ENCODE measurements at regions not wholly inside any gene's neighbourhood (a gene's known extent, or its start where the extent isn't known, plus 50 kb on each side); places are given as distances from the start of the nearest gene placed in this dataset.

GRCh38 chr7:131057015-131057793, 270.5 kb upstream of the MKLN1 start:
- dilution Hi-C loops (cut with MboI; ENCODE audit: extremely low pct_ligation_motif_present, low sequenced_read_pairs) = no loop called here
- BruUV-seq (replicated peaks) = no TSS peak
- POLR2A ChIA-PET = no interaction called here
- Histone ChIP-seq H3K4me3 (replicated peaks in 1 of 3; ENCODE audit: insufficient read depth in 1 of 3, low read depth in 1 of 3, low read length in 3 of 3) (no peak overlapping the region), H3K27me3 (ENCODE audit: control insufficient read depth in 2 of 2, insufficient read depth in 2 of 2, low read length in 2 of 2) (no peaks in the 10 kb centered on the region), H3K27ac (ENCODE audit: insufficient read depth, low read depth, low read length) (peak overlapping the region; percentile 64), H2AFZ (ENCODE audit: low read depth, low read length) (no peak overlapping the region), H3K9me1 (replicated peaks; ENCODE audit: control insufficient read depth, extremely low read depth, insufficient read depth, low read length) (no peaks in the 10 kb centered on the region), H4K20me1 (replicated peaks; ENCODE audit: control insufficient read depth, extremely low read depth, insufficient read depth, low read length) (no peaks in the 10 kb centered on the region), H3K36me3 (ENCODE audit: control insufficient read depth in 2 of 2, extremely low read depth in 1 of 2, insufficient read depth in 2 of 2, low read length in 2 of 2) (no peaks in the 10 kb centered on the region), H3K79me2 (ENCODE audit: control insufficient read depth, insufficient read depth, low read length) (no peaks in the 10 kb centered on the region), H3K9me3 (replicated peaks; ENCODE audit: control insufficient read depth, insufficient read depth, low read length) (no peaks in the 10 kb centered on the region), H3K4me1 (ENCODE audit: control insufficient read depth, extremely low read depth, insufficient read depth, low read length) (peaks cover 9% of the 10 kb centered on the region), H3K4me2 (ENCODE audit: insufficient read depth, low read length) (no peak overlapping the region), H3K9ac (replicated peaks; ENCODE audit: extremely low read depth, insufficient read depth, low read length) (peak overlapping the region; percentile 21)
- intact Hi-C loops (cut with micrococcal nuclease) = no loop called here
- DNase-seq (ENCODE audit: low read depth, low spot score) (peak; percentile 75), FAIRE-seq (peak; percentile 93)
- CTCF ChIA-PET = interaction anchor here (1.2 to 3.5 kb wide), 4 partner anchors 10 to 17 kb away, joined by 3 to 27 read pairs (median 3); no protein-coding TSS in a partner anchor
- TF ChIP-seq, protein P1, sequence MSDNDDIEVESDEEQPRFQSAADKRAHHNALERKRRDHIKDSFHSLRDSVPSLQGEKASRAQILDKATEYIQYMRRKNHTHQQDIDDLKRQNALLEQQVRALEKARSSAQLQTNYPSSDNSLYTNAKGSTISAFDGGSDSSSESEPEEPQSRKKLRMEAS (IDR thresholded peaks at IDR 0.05; ENCODE audit: insufficient read depth, insufficient read length) = peak; percentile 77
- TF ChIP-seq POLR2A (IDR thresholded peaks at IDR 0.05; ENCODE audit: low read depth, low read length) (no peak), MYC (IDR thresholded peaks at IDR 0.05; ENCODE audit: low read depth, low read length) (no peak), JUN (IDR thresholded peaks at IDR 0.05; ENCODE audit: borderline replicate concordance, insufficient read depth, insufficient read length, low read depth) (no peak), GATA2 (IDR thresholded peaks at IDR 0.05; ENCODE audit: insufficient read depth, insufficient read length, low read depth, low read length) (no peak)

- Histone ChIP-seq H3K79me2 (ENCODE audit: control insufficient read depth, insufficient read depth, low read length) (no peaks in the 10 kb centered on the region), H3K4me1 (ENCODE audit: control insufficient read depth, extremely low read depth, insufficient read depth, low read length) (peaks cover 9% of the 10 kb centered on the region), H3K4me3 (replicated peaks in 1 of 3; ENCODE audit: insufficient read depth in 1 of 3, low read depth in 1 of 3, low read length in 3 of 3) (no peak overlapping the region), H3K36me3 (ENCODE audit: control insufficient read depth in 2 of 2, extremely low read depth in 1 of 2, insufficient read depth in 2 of 2, low read length in 2 of 2) (no peaks in the 10 kb centered on the region), H4K20me1 (replicated peaks; ENCODE audit: control insufficient read depth, extremely low read depth, insufficient read depth, low read length) (no peaks in the 10 kb centered on the region), H3K4me2 (ENCODE audit: insufficient read depth, low read length) (no peak overlapping the region), H3K9me1 (replicated peaks; ENCODE audit: control insufficient read depth, extremely low read depth, insufficient read depth, low read length) (no peaks in the 10 kb centered on the region), H2AFZ (ENCODE audit: low read depth, low read length) (no peak overlapping the region), H3K9me3 (replicated peaks; ENCODE audit: control insufficient read depth, insufficient read depth, low read length) (no peaks in the 10 kb centered on the region), H3K9ac (replicated peaks; ENCODE audit: extremely low read depth, insufficient read depth, low read length) (peak overlapping the region; percentile 21), H3K27me3 (ENCODE audit: control insufficient read depth in 2 of 2, insufficient read depth in 2 of 2, low read length in 2 of 2) (no peaks in the 10 kb centered on the region), H3K27ac (ENCODE audit: insufficient read depth, low read depth, low read length) (peak overlapping the region; percentile 64)
- DNase-seq (ENCODE audit: low read depth, low spot score) = no peak
- intact Hi-C loops (cut with micrococcal nuclease) (no loop called here), dilution Hi-C loops (cut with MboI; ENCODE audit: extremely low pct_ligation_motif_present, low sequenced_read_pairs) (no loop called here)
- no TSS peak for BruUV-seq (replicated peaks)
- ChIA-PET POLR2A (no interaction called here), CTCF (interaction anchor here (1.2 to 3.5 kb wide), 4 partner anchors 10 to 18 kb away, joined by 3 to 27 read pairs (median 3); no protein-coding TSS in a partner anchor)
- no peak for FAIRE-seq
- TF ChIP-seq POLR2AphosphoS5 (IDR thresholded peaks at IDR 0.05; ENCODE audit: insufficient read depth, low read depth, low read length) (no peak), JUN (IDR thresholded peaks at IDR 0.05; ENCODE audit: borderline replicate concordance, insufficient read depth, insufficient read length, low read depth) (no peak), FOS (IDR thresholded peaks at IDR 0.05; ENCODE audit: borderline replicate concordance, insufficient read depth, low read length) (no peak), MYC (IDR thresholded peaks at IDR 0.05; ENCODE audit: low read depth, low read length) (no peak), GATA2 (IDR thresholded peaks at IDR 0.05; ENCODE audit: insufficient read depth, insufficient read length, low read depth, low read length) (no peak), POLR2A (IDR thresholded peaks at IDR 0.05; ENCODE audit: low read depth, low read length) (no peak), EZH2 (IDR thresholded peaks at IDR 0.05; ENCODE audit: borderline replicate concordance, low read depth, low read length, severe bottlenecking) (no peak)
- TF ChIP-seq, protein P1 (IDR thresholded peaks at IDR 0.05; ENCODE audit: insufficient read depth, insufficient read length) = no peak
- TF ChIP-seq, protein P2, sequence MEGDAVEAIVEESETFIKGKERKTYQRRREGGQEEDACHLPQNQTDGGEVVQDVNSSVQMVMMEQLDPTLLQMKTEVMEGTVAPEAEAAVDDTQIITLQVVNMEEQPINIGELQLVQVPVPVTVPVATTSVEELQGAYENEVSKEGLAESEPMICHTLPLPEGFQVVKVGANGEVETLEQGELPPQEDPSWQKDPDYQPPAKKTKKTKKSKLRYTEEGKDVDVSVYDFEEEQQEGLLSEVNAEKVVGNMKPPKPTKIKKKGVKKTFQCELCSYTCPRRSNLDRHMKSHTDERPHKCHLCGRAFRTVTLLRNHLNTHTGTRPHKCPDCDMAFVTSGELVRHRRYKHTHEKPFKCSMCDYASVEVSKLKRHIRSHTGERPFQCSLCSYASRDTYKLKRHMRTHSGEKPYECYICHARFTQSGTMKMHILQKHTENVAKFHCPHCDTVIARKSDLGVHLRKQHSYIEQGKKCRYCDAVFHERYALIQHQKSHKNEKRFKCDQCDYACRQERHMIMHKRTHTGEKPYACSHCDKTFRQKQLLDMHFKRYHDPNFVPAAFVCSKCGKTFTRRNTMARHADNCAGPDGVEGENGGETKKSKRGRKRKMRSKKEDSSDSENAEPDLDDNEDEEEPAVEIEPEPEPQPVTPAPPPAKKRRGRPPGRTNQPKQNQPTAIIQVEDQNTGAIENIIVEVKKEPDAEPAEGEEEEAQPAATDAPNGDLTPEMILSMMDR (IDR thresholded peaks at IDR 0.05; ENCODE audit: extremely low read depth in 1 of 2, insufficient read depth in 1 of 2, low read depth in 1 of 2, low read length in 2 of 2) = no peak
These were observed 269.9 kb upstream of the MKLN1 start for GRCh38 chr7:131057794-131058070.
